HL-60 (cell line): ENCODE measurements at regions not wholly inside any gene's neighbourhood (a gene's known extent, or its start where the extent isn't known, plus 50 kb on each side); places are given as distances from the start of the nearest gene placed in this dataset.

Source experiments
- CTCF ChIP-seq: IDR thresholded peaks from one replicate; pipeline ENCODE4 v1.5.1; 2011; ENCODE audit warnings: low read length, control low read depth, inconsistent platforms; ENCODE audit not compliant: insufficient read depth
- GABPA ChIP-seq: IDR thresholded peaks from 2 replicates; pipeline ENCODE4 v1.6.1; 2012; ENCODE audit warnings: low read depth
- POLR2AphosphoS5 ChIP-seq: IDR thresholded peaks from 2 replicates; pipeline ENCODE4 v1.6.1; 2012; ENCODE audit warnings: low read depth
- REST ChIP-seq: IDR thresholded peaks from 2 replicates; pipeline ENCODE4 v1.6.1; 2012; ENCODE audit warnings: low read depth; ENCODE audit not compliant: insufficient replicate concordance
- SPI1 ChIP-seq: IDR thresholded peaks from 2 replicates; pipeline ENCODE4 v1.6.1; 2012; ENCODE audit warnings: low read depth, mild to moderate bottlenecking, borderline replicate concordance

- TF ChIP-seq POLR2AphosphoS5 (no peak), CTCF (no peak), REST (no peak), GABPA (no peak), SPI1 (no peak)
Observed at GRCh38 chr2:120489023-120489422, 143.1 kb downstream of the INHBB start.
